Body of pancreas (tissue), 4 donors: ENCODE measurements at regions not wholly inside any gene's neighbourhood (a gene's known extent, or its start where the extent isn't known, plus 50 kb on each side); places are given as distances from the start of the nearest gene placed in this dataset.

Experiments
- ATAC-seq: fragments of 150-250 bp; one replicate; pipeline ENCODE4 v1.9.1; 2016
- DNase-seq, 4 donors: peaks; one replicate each; pipeline ENCODE4 v3.0.0-alpha.2; 2019
- H3K27ac ChIP-seq, 4 donors: fragments of 200-600 bp; sonication (generic); 1 replicate in 3 of 4; 2 replicates in 1 of 4; pipeline versions ENCODE4 v1.5.1 to v1.6.1; 2016 to 2019; ENCODE audit warnings: mild to moderate bottlenecking in 1 of 4, mixed read lengths in 1 of 4, moderate library complexity in 1 of 4
- H3K27me3 ChIP-seq, 2 donors: fragments of 200-600 bp; sonication (generic); one replicate each; pipeline ENCODE4 v1.6.0; 2016; ENCODE audit warnings: mild to moderate bottlenecking in 1 of 2
- H3K36me3 ChIP-seq, 2 donors: fragments of 200-600 bp; sonication (generic); replicated peaks in 1 of 2; 2 replicates each; pipeline ENCODE4 v1.5.1; 2016; ENCODE audit warnings: low read depth in 2 of 2; ENCODE audit not compliant: insufficient read depth in 1 of 2
- H3K4me1 ChIP-seq: fragments of 200-600 bp; sonication (generic); one replicate; pipeline ENCODE4 v1.6.0; 2016
- H3K4me3 ChIP-seq, 2 donors: fragments of 200-600 bp; sonication (generic); 1 replicate in 1 of 2; 2 replicates in 1 of 2; pipeline ENCODE4 v1.5.1; 2016 to 2019
- H3K9me3 ChIP-seq, 3 donors: fragments of 200-600 bp; sonication (generic); 1 replicate in 2 of 3; 2 replicates in 1 of 3; pipeline ENCODE4 v1.5.1; 2016
- CTCF ChIP-seq, 7 experiments: fragments of 450-650 bp in 4 of 7; fragments of 200-600 bp in 3 of 7; sonication (generic) in 3 of 7; IDR thresholded peaks; one replicate each; pipeline ENCODE4 v1.5.1; 2016 to 2019; ENCODE audit warnings: antibody characterized with exemption in 7 of 7
- POLR2A ChIP-seq, 3 donors: fragments of 450-650 bp; IDR thresholded peaks; one replicate each; pipeline ENCODE4 v1.6.1; 2016; ENCODE audit warnings: antibody characterized with exemption in 3 of 3, mild to moderate bottlenecking in 2 of 3
- WGBS, 2 donors: methylation state at CpG; one replicate each; pipeline ENCODE4 v1.1.5; 2017; 5-methylcytosine and 5-hydroxymethylcytosine counted together
- intact Hi-C: fragments of 100-400 bp; cut with DNase I; formaldehyde crosslinking; loops from one replicate; pipeline ENCODE4 v1.15.1; 2023

- Histone ChIP-seq H3K4me1 (peaks cover 6% of the 10 kb centered on the region), H3K4me3 (no peak overlapping the region), H3K36me3 (no peaks in the 10 kb centered on the region), H3K27me3 (peaks cover 0 to 6% of the 10 kb centered on the region in 2 donors), H3K27ac (no peak overlapping the region), H3K9me3 (no peaks in the 10 kb centered on the region)
- peak; percentile 35 for ATAC-seq
- peak; percentile 46 to 73 (median 58) for DNase-seq
- 3 to 4% methylated on average over 12 of the region's 12 CpGs for WGBS, 2 donors
- intact Hi-C loops: no loop called here
- no peak for TF ChIP-seq POLR2A (IDR thresholded peaks at IDR 0.05)
- TF ChIP-seq CTCF (IDR thresholded peaks at IDR 0.05): peak; percentile 62 to 93 (median 78)
Observed at GRCh38 chr12:130031571-130032189, 127.9 kb upstream of the TMEM132D start.

- H3K9me3 ChIP-seq: no peaks in the 10 kb centered on the region
- 9% methylated on average over 14 to 52 of the region's 52 CpGs for WGBS, 2 donors
- no peak overlapping the region for H3K27ac ChIP-seq
- no peaks in the 10 kb centered on the region for H3K4me1 ChIP-seq
- no peaks in the 10 kb centered on the region for H3K27me3 ChIP-seq
- no peaks in the 10 kb centered on the region for H3K36me3 ChIP-seq
- DNase-seq (peak; percentile 23 to 61 (median 44)), ATAC-seq (no peak)
- no peak for TF ChIP-seq POLR2A (IDR thresholded peaks at IDR 0.05)
- peak; percentile 53 to 90 (median 67) for TF ChIP-seq CTCF (IDR thresholded peaks at IDR 0.05)
- intact Hi-C loops: no loop called here
- H3K4me3 ChIP-seq: no peak overlapping the region
Observed at GRCh38 chr12:130041983-130042812, 120.1 kb upstream of the FZD10 start.

- Histone ChIP-seq H3K9me3 (no peaks in the 10 kb centered on the region), H3K4me1 (no peaks in the 10 kb centered on the region), H3K36me3 (no peaks in the 10 kb centered on the region), H3K4me3 (no peak overlapping the region), H3K27me3 (no peaks in the 10 kb centered on the region), H3K27ac (no peak overlapping the region)
- DNase-seq (no peak), ATAC-seq (no peak)
- 52 to 55% methylated on average over 13 of the region's 13 CpGs for WGBS, 2 donors
- TF ChIP-seq POLR2A (IDR thresholded peaks at IDR 0.05) (no peak), CTCF (IDR thresholded peaks at IDR 0.05) (no peak)
- intact Hi-C loops: no loop called here
Observed at GRCh38 chr12:130043685-130044406, 118.4 kb upstream of the FZD10 start.

GRCh38 chr12:130044991-130045621 is 117.2 kb upstream of the FZD10 start:
- intact Hi-C loops: loop anchor here (5.0 kb wide), 1 partner anchor 292 kb away; the partner anchor contains the start of gene PIWIL1
- TF ChIP-seq POLR2A (IDR thresholded peaks at IDR 0.05): no peak
- no peaks in the 10 kb centered on the region for H3K4me1 ChIP-seq
- ATAC-seq (no peak), DNase-seq (no peak)
- H3K36me3 ChIP-seq: no peaks in the 10 kb centered on the region
- no peaks in the 10 kb centered on the region for H3K9me3 ChIP-seq
- WGBS, 2 donors: 16 to 26% methylated on average over 18 to 22 of the region's 22 CpGs
- H3K27me3 ChIP-seq: no peaks in the 10 kb centered on the region
- no peak overlapping the region for H3K4me3 ChIP-seq
- no peak overlapping the region for H3K27ac ChIP-seq
